Gastrocnemius medialis (tissue), 4 donors: ENCODE measurements at regions not wholly inside any gene's neighbourhood (a gene's known extent, or its start where the extent isn't known, plus 50 kb on each side); places are given as distances from the start of the nearest gene placed in this dataset.
A peak's percentile ranks its signal among the peaks of the same experiment; 100 is the strongest.

Source experiments
- ATAC-seq, 2 donors: fragments of 150-250 bp; one replicate each; pipeline ENCODE4 v1.9.1; 2016
- DNase-seq, 2 donors: peaks; one replicate each; pipeline ENCODE4 v3.0.0-alpha.2; 2019
- H3K27ac ChIP-seq, 4 donors: fragments of 200-600 bp; sonication (generic); 1 replicate in 1 of 4; 2 replicates in 3 of 4; pipeline ENCODE4 v1.5.1; 2016 to 2018; ENCODE audit warnings: mild to moderate bottlenecking in 2 of 4, moderate library complexity in 1 of 4
- H3K27me3 ChIP-seq, 3 donors: fragments of 200-600 bp; sonication (generic) in 2 of 3; 1 replicate in 1 of 3; 2 replicates in 2 of 3; pipeline versions ENCODE4 v1.5.1 to v1.6.0; 2016 to 2019; ENCODE audit warnings: mild to moderate bottlenecking in 1 of 3, moderate library complexity in 1 of 3
- H3K36me3 ChIP-seq, 2 donors: fragments of 200-600 bp; sonication (generic) in 1 of 2; one replicate each; pipeline ENCODE4 v1.5.1; 2017 to 2018
- H3K4me1 ChIP-seq, 2 donors: fragments of 200-600 bp; sonication (generic) in 1 of 2; one replicate each; pipeline ENCODE4 v1.5.1; 2016 to 2017; ENCODE audit warnings: mild to moderate bottlenecking in 2 of 2
- H3K4me3 ChIP-seq, 4 donors: fragments of 200-600 bp; sonication (generic) in 3 of 4; 1 replicate in 1 of 4; 2 replicates in 3 of 4; pipeline ENCODE4 v1.5.1; 2016 to 2019; ENCODE audit warnings: mild to moderate bottlenecking in 2 of 4
- H3K9me3 ChIP-seq, 3 donors: fragments of 200-600 bp; sonication (generic) in 2 of 3; 1 replicate in 1 of 3; 2 replicates in 2 of 3; pipeline ENCODE4 v1.5.1; 2016 to 2019
- CTCF ChIP-seq, 5 experiments: fragments of 450-650 bp in 3 of 5; fragments of 200-600 bp in 2 of 5; sonication (generic) in 2 of 5; IDR thresholded peaks in 4 of 5; conservative IDR thresholded peaks in 1 of 5; 1 replicate in 4 of 5; 2 replicates in 1 of 5; pipeline ENCODE4 v1.5.1; 2016 to 2019; ENCODE audit warnings: antibody characterized with exemption in 5 of 5, mild to moderate bottlenecking in 3 of 5, moderate library complexity in 3 of 5
- POLR2A ChIP-seq, 2 donors: fragments of 450-650 bp; IDR thresholded peaks; one replicate each; pipeline ENCODE4 v1.6.1; 2017; ENCODE audit warnings: antibody characterized with exemption in 2 of 2, mild to moderate bottlenecking in 2 of 2, moderate library complexity in 2 of 2
- in situ Hi-C, 4 donors: fragments of 200-750 bp; cut with MboI; loops; one replicate each; pipeline versions ENCODE4 v1.15.0 to v1.8.0; 2017; ENCODE audit warnings: low sequenced_read_pairs in 4 of 4
- intact Hi-C: fragments of 100-400 bp; cut with DNase I; formaldehyde crosslinking; loops from one replicate; pipeline ENCODE4 v1.15.1; 2023; ENCODE audit warnings: low total_unique reads

- intact Hi-C loops (no loop called here), in situ Hi-C loops (loop anchor here in 1 of 4 donors (25.0 kb wide), 1 partner anchor 513 kb away; no protein-coding TSS in a partner anchor)
- Histone ChIP-seq H3K27me3 (no peaks in the 10 kb centered on the region), H3K36me3 (no peaks in the 10 kb centered on the region), H3K9me3 (no peaks in the 10 kb centered on the region), H3K27ac (no peak overlapping the region), H3K4me1 (no peaks in the 10 kb centered on the region), H3K4me3 (no peak overlapping the region)
- ATAC-seq (no peak), DNase-seq (no peak)
- no peak for TF ChIP-seq POLR2A (IDR thresholded peaks at IDR 0.05)
- no peak for TF ChIP-seq CTCF (IDR thresholded peaks at IDR 0.05 in 4 of 5, conservative IDR thresholded peaks at IDR 0.05 in 1 of 5)
Observed at GRCh38 chr9:106649664-106650063, 213.3 kb upstream of the ZNF462 start.

- Histone ChIP-seq H3K4me1 (no peaks in the 10 kb centered on the region), H3K27me3 (no peaks in the 10 kb centered on the region), H3K9me3 (no peaks in the 10 kb centered on the region), H3K4me3 (no peak overlapping the region), H3K36me3 (no peaks in the 10 kb centered on the region), H3K27ac (no peak overlapping the region)
- ATAC-seq (peak; percentile 60 to 69), DNase-seq (peak; percentile 8 to 26)
- TF ChIP-seq CTCF (IDR thresholded peaks at IDR 0.05 in 4 of 5, conservative IDR thresholded peaks at IDR 0.05 in 1 of 5): no peak
- no peak for TF ChIP-seq POLR2A (IDR thresholded peaks at IDR 0.05)
- intact Hi-C loops: no loop called here
- in situ Hi-C loops: no loop called here
Observed at GRCh38 chr9:106653213-106653612, 209.8 kb upstream of the ZNF462 start.

- Histone ChIP-seq H3K27ac (no peak overlapping the region), H3K9me3 (no peaks in the 10 kb centered on the region), H3K36me3 (no peaks in the 10 kb centered on the region), H3K27me3 (no peaks in the 10 kb centered on the region), H3K4me1 (no peaks in the 10 kb centered on the region), H3K4me3 (no peak overlapping the region)
- TF ChIP-seq POLR2A (IDR thresholded peaks at IDR 0.05): no peak
- TF ChIP-seq CTCF (IDR thresholded peaks at IDR 0.05 in 4 of 5, conservative IDR thresholded peaks at IDR 0.05 in 1 of 5): no peak
- in situ Hi-C loops (no loop called here), intact Hi-C loops (no loop called here)
- ATAC-seq (no peak), DNase-seq (no peak)
Observed at GRCh38 chr9:106655966-106656365, 207.0 kb upstream of the ZNF462 start.

GRCh38 chr9:106657926-106658325 lies 205.0 kb upstream of the ZNF462 start:
- H3K27me3 ChIP-seq: no peaks in the 10 kb centered on the region
- intact Hi-C loops (no loop called here), in situ Hi-C loops (no loop called here)
- H3K4me1 ChIP-seq: peaks cover 0 to 7% of the 10 kb centered on the region in 2 donors
- DNase-seq (no peak), ATAC-seq (no peak)
- no peaks in the 10 kb centered on the region for H3K36me3 ChIP-seq
- TF ChIP-seq POLR2A (IDR thresholded peaks at IDR 0.05): no peak
- TF ChIP-seq CTCF (IDR thresholded peaks at IDR 0.05 in 4 of 5, conservative IDR thresholded peaks at IDR 0.05 in 1 of 5): no peak
- H3K27ac ChIP-seq: no peak overlapping the region
- no peak overlapping the region for H3K4me3 ChIP-seq
- no peaks in the 10 kb centered on the region for H3K9me3 ChIP-seq

- Histone ChIP-seq H3K4me1 (peaks cover 0 to 8% of the 10 kb centered on the region in 2 donors), H3K27me3 (no peaks in the 10 kb centered on the region), H3K36me3 (no peaks in the 10 kb centered on the region), H3K27ac (no peak overlapping the region), H3K9me3 (no peaks in the 10 kb centered on the region), H3K4me3 (no peak overlapping the region)
- TF ChIP-seq CTCF (IDR thresholded peaks at IDR 0.05 in 4 of 5, conservative IDR thresholded peaks at IDR 0.05 in 1 of 5) (no peak), POLR2A (IDR thresholded peaks at IDR 0.05) (no peak)
- intact Hi-C loops: no loop called here
- ATAC-seq (no peak), DNase-seq (no peak)
- in situ Hi-C loops: no loop called here
Observed at GRCh38 chr9:106668534-106668933, 194.4 kb upstream of the ZNF462 start.
